Upper lobe of left lung (tissue), 6 donors: ENCODE measurements at regions not wholly inside any gene's neighbourhood (a gene's known extent, or its start where the extent isn't known, plus 50 kb on each side); places are given as distances from the start of the nearest gene placed in this dataset.
A peak's percentile ranks its signal among the peaks of the same experiment; 100 is the strongest.

Experiments
- ATAC-seq, 2 donors: fragments of 200-7000 bp; cut with Tn5 transposase; one replicate each; pipeline ENCODE4 v1.9.1; 2022; ENCODE audit warnings: mild to moderate bottlenecking in 2 of 2, moderate library complexity in 2 of 2; ENCODE audit not compliant: low FRiP score in 2 of 2
- DNase-seq, 2 donors: peaks; one replicate each; pipeline ENCODE4 v3.0.0-alpha.2; 2019 to 2020
- H3K27ac ChIP-seq, 4 donors: fragments of 200-600 bp; sonication (generic); one replicate each; pipeline ENCODE4 v1.5.1; 2016 to 2019
- H3K27me3 ChIP-seq, 4 donors: fragments of 200-600 bp; sonication (generic); one replicate each; pipeline ENCODE4 v1.5.1; 2017 to 2019
- H3K36me3 ChIP-seq, 4 donors: fragments of 200-600 bp; sonication (generic); one replicate each; pipeline ENCODE4 v1.5.1; 2016 to 2019
- H3K4me1 ChIP-seq, 4 donors: fragments of 200-600 bp; sonication (generic); one replicate each; pipeline ENCODE4 v1.5.1; 2018 to 2019
- H3K4me3 ChIP-seq, 4 donors: fragments of 200-600 bp; sonication (generic); one replicate each; pipeline ENCODE4 v1.5.1; 2017 to 2019; ENCODE audit warnings: mild to moderate bottlenecking in 2 of 4, moderate library complexity in 1 of 4
- H3K9me3 ChIP-seq, 4 donors: fragments of 200-600 bp; sonication (generic); one replicate each; pipeline ENCODE4 v1.5.1; 2018 to 2019
- EP300 ChIP-seq, 4 donors: sonication (generic); formaldehyde crosslinking; IDR thresholded peaks; one replicate each; pipeline ENCODE4 v1.5.1; 2017; ENCODE audit warnings: antibody characterized with exemption in 4 of 4, control low read depth in 2 of 4
- POLR2A ChIP-seq, 4 donors: fragments of 450-650 bp; IDR thresholded peaks; one replicate each; pipeline ENCODE4 v1.5.1; 2016 to 2017; ENCODE audit warnings: antibody characterized with exemption in 4 of 4, mild to moderate bottlenecking in 2 of 4
- POLR2AphosphoS5 ChIP-seq, 2 donors: sonication (generic); formaldehyde crosslinking; IDR thresholded peaks; one replicate each; pipeline ENCODE4 v1.5.1; 2017; ENCODE audit warnings: antibody characterized with exemption in 2 of 2
- WGBS, 2 donors: methylation state at CpG; one replicate each; pipeline ENCODE4 v1.1.5; 2017 to 2018; 5-methylcytosine and 5-hydroxymethylcytosine counted together
- TF ChIP-seq, protein P1 (sequence below), 6 experiments: fragments of 450-650 bp in 4 of 6; fragments of 200-600 bp in 2 of 6; sonication (generic) in 2 of 6; IDR thresholded peaks; one replicate each; pipeline ENCODE4 v1.5.1; 2016 to 2019; ENCODE audit warnings: antibody characterized with exemption in 6 of 6
- donor health status: DM: no; HTN: no; CAD: no; lungs with moderate emphysema.
- donor health status: DM: no; HTN: yes; CAD: no; lungs with severe emphysema.

DNA sequence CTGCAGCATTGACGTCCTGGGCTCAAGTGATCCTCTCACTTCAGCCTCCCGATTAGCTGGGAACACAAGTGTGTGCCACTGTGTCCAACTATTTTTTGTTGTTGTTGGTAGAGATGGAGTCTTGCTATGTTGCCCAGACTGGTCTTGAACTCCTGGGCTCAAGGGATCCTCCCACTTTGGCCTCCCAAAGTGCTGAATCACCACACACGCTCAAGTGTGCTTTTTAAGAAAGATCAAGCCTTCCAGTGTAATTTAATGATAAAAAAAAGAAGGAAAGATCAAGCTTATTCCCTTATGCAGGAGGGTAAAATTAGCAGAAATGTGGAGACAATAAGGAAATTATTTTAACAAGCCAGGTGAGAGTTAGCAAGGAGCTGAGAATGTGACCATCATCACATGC is 61.1 kb upstream of the SERBP1 start:
- H3K36me3 ChIP-seq = no peaks in the 10 kb centered on the region
- 80 to 85% methylated on average over 3 of the region's 3 CpGs for WGBS, 2 donors
- TF ChIP-seq, protein P1, sequence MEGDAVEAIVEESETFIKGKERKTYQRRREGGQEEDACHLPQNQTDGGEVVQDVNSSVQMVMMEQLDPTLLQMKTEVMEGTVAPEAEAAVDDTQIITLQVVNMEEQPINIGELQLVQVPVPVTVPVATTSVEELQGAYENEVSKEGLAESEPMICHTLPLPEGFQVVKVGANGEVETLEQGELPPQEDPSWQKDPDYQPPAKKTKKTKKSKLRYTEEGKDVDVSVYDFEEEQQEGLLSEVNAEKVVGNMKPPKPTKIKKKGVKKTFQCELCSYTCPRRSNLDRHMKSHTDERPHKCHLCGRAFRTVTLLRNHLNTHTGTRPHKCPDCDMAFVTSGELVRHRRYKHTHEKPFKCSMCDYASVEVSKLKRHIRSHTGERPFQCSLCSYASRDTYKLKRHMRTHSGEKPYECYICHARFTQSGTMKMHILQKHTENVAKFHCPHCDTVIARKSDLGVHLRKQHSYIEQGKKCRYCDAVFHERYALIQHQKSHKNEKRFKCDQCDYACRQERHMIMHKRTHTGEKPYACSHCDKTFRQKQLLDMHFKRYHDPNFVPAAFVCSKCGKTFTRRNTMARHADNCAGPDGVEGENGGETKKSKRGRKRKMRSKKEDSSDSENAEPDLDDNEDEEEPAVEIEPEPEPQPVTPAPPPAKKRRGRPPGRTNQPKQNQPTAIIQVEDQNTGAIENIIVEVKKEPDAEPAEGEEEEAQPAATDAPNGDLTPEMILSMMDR (IDR thresholded peaks at IDR 0.05) = no peak
- no peak for TF ChIP-seq EP300 (IDR thresholded peaks at IDR 0.05)
- TF ChIP-seq POLR2A (IDR thresholded peaks at IDR 0.05) = no peak
- TF ChIP-seq POLR2AphosphoS5 (IDR thresholded peaks at IDR 0.05) = no peak
- H3K9me3 ChIP-seq = no peaks in the 10 kb centered on the region
- H3K4me1 ChIP-seq = no peaks in the 10 kb centered on the region
- no peak for ATAC-seq
- DNase-seq = no peak
- no peak overlapping the region for H3K27ac ChIP-seq
- no peaks in the 10 kb centered on the region for H3K27me3 ChIP-seq
- H3K4me3 ChIP-seq = no peak overlapping the region

DNA sequence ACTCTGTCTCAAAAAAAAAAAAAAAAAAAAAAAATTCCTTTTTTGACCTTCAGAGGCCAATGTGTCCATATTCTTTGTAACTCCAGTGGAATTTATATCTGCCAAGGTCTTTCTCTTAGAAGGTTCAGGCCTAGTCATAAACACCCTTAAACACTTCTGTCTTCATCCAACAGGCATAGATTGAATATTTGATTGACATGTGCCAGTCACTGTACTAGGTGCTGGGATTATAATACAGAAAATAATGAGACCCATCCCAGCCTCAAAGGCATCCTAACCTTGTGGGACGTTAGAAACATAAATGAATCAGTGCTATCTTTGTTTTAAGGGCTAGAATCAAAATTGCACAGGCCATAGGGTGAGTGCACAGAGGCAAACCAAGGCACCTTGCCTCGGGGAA is 62.9 kb upstream of the SERBP1 start:
- Histone ChIP-seq H3K4me1 (no peaks in the 10 kb centered on the region), H3K36me3 (no peaks in the 10 kb centered on the region), H3K27ac (no peak overlapping the region), H3K9me3 (no peaks in the 10 kb centered on the region), H3K27me3 (no peaks in the 10 kb centered on the region), H3K4me3 (no peak overlapping the region)
- ATAC-seq = no peak
- WGBS, 2 donors = 80 to 87% methylated on average over 2 of the region's 2 CpGs
- no peak for DNase-seq
- no peak for TF ChIP-seq POLR2A (IDR thresholded peaks at IDR 0.05)
- TF ChIP-seq EP300 (IDR thresholded peaks at IDR 0.05) = no peak
- TF ChIP-seq POLR2AphosphoS5 (IDR thresholded peaks at IDR 0.05) = no peak
- TF ChIP-seq, protein P1 (IDR thresholded peaks at IDR 0.05) = no peak

DNA sequence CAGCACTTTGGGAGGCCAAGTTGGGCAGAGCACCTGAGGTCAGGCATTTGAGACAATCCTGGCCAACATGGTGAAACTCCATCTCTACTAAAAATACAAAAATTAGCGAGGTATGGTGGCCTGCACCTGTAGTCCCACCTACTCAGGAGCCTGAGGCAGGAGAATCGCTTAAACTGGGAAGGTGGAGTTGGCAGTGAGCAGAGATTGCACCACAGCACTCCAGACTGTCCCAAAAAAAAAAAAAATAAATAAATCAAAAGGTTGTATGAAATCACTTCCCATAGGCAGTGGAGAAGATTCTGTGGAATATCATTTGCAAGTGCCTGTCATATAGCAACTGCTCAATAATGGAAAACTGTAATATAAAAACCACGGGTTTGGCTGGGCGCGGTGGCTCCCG is 65.1 kb upstream of the SERBP1 start:
- H3K4me3 ChIP-seq = no peak overlapping the region
- no peak for ATAC-seq
- no peaks in the 10 kb centered on the region for H3K9me3 ChIP-seq
- TF ChIP-seq, protein P1 (IDR thresholded peaks at IDR 0.05) = no peak
- no peak for TF ChIP-seq POLR2AphosphoS5 (IDR thresholded peaks at IDR 0.05)
- no peak for TF ChIP-seq EP300 (IDR thresholded peaks at IDR 0.05)
- no peak for TF ChIP-seq POLR2A (IDR thresholded peaks at IDR 0.05)
- H3K27me3 ChIP-seq = no peaks in the 10 kb centered on the region
- WGBS, 2 donors = 86 to 91% methylated on average over 6 of the region's 6 CpGs
- H3K4me1 ChIP-seq = peaks cover 0 to 2% (median under 1%) of the 10 kb centered on the region in 4 donors
- no peak for DNase-seq
- no peaks in the 10 kb centered on the region for H3K36me3 ChIP-seq
- H3K27ac ChIP-seq = no peak overlapping the region

DNA sequence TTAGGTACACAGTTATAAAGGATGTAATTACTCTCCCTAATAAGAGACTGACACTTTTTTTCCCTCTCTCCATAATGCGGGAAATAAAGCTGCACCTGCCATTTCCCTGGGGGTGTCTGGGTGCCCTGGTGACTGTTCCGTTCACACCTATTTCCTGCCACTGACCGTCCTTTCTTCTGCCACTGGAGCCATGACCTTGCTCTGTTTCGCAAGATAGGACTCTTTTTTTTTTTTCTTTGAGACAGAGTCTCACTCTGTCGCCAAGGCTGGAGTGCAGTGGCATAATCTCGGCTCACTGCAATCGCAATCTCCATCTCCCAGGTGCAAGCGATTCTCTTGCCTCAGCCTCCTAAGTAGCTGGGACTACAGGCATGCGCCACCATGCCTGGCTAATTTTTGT is 66.1 kb upstream of the SERBP1 start:
- Histone ChIP-seq H3K4me1 (peaks cover 0 to 7% (median 3%) of the 10 kb centered on the region in 4 donors), H3K9me3 (no peaks in the 10 kb centered on the region), H3K27ac (no peak overlapping the region), H3K4me3 (no peak overlapping the region), H3K27me3 (no peaks in the 10 kb centered on the region), H3K36me3 (no peaks in the 10 kb centered on the region)
- no peak for ATAC-seq
- WGBS, 2 donors = 72 to 82% methylated on average over 9 of the region's 9 CpGs
- no peak for DNase-seq
- TF ChIP-seq, protein P1 (IDR thresholded peaks at IDR 0.05) = no peak
- TF ChIP-seq EP300 (IDR thresholded peaks at IDR 0.05) (no peak), POLR2AphosphoS5 (IDR thresholded peaks at IDR 0.05) (no peak), POLR2A (IDR thresholded peaks at IDR 0.05) (no peak)

DNA sequence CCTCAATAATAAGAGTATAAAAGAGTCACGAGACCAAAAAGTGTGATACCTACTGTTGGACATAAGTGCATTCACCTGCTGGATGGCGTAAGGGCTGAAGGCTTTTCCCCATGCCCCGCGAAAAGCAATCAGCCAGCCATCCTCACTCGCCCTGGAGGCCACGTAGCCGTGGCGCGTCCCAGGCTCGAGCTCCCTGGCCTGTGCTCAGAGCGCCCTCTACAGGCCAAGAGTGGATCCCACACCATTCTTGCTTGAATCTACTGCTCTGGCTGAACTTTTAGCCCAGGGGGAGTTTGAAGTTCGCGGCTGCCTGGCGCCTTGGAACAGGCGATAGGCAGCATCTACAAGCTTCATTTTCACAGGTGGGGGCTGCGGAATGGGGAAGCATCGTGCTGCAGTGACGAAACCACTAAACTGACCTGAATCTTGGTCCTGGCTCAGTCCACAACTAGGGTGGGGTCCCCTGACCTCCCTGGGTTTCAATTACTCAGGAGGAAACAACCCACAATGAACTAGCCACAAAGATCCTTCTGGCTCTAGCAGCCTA is 70.3 kb upstream of the SERBP1 start:
- ATAC-seq (peak; percentile 94 to 98), DNase-seq (peak; percentile 87 to 88)
- Histone ChIP-seq H3K27ac (no peak overlapping the region), H3K36me3 (no peaks in the 10 kb centered on the region), H3K27me3 (no peaks in the 10 kb centered on the region), H3K4me3 (no peak overlapping the region), H3K9me3 (no peaks in the 10 kb centered on the region), H3K4me1 (peaks cover 0 to 7% (median 3%) of the 10 kb centered on the region in 4 donors)
- TF ChIP-seq POLR2A (IDR thresholded peaks at IDR 0.05) (no peak), POLR2AphosphoS5 (IDR thresholded peaks at IDR 0.05) (no peak), EP300 (IDR thresholded peaks at IDR 0.05) (no peak)
- TF ChIP-seq, protein P1 (IDR thresholded peaks at IDR 0.05) = peak; percentile 91 to 97 (median 94)
- WGBS, 2 donors = 3 to 5% methylated on average over 6 to 17 of the region's 18 CpGs
